CD4-positive, CD25-positive, alpha-beta regulatory T cell (primary cell): ENCODE measurements at regions not wholly inside any gene's neighbourhood (a gene's known extent, or its start where the extent isn't known, plus 50 kb on each side); places are given as distances from the start of the nearest gene placed in this dataset.
"Not testable (repeated sequence)": the region's sequence is repeated elsewhere in the genome, so short reads cannot be mapped to it uniquely, and the experiment has no call there.

ENCODE experiments used
- ATAC-seq, 2 donors: fragments of 150-1000 bp; cut with Tn5 transposase; one replicate each; pipeline ENCODE4 v1.10.0; 2021; ENCODE audit warnings: low read depth in 2 of 2, moderate number of reproducible peaks in 2 of 2, moderate library complexity in 1 of 2
- DNase-seq, 3 donors: peaks; one replicate each; pipeline versions ENCODE4 v3.0.0 to v3.0.0-alpha.2; 2012 to 2022; ENCODE audit warnings: mixed read lengths in 1 of 3
- H3K27ac ChIP-seq: one replicate; pipeline ENCODE4 v1.7.0; 2013; ENCODE audit warnings: mild to moderate bottlenecking, low read length; ENCODE audit not compliant: insufficient read depth, poor library complexity, severe bottlenecking
- H3K27me3 ChIP-seq: one replicate; pipeline ENCODE4 v1.7.0; 2013; ENCODE audit warnings: low read length; ENCODE audit not compliant: control insufficient read depth, insufficient read depth
- H3K36me3 ChIP-seq: one replicate; pipeline ENCODE4 v1.7.0; 2013; ENCODE audit warnings: mild to moderate bottlenecking, low read length, moderate library complexity; ENCODE audit not compliant: control insufficient read depth, insufficient read depth
- H3K4me1 ChIP-seq: 2 replicates; pipeline ENCODE4 v1.7.0; 2013; ENCODE audit warnings: mild to moderate bottlenecking, low read length; ENCODE audit not compliant: insufficient read depth, control insufficient read depth, poor library complexity, severe bottlenecking
- H3K4me3 ChIP-seq: one replicate; pipeline ENCODE4 v1.7.0; 2013; ENCODE audit warnings: low read depth, mild to moderate bottlenecking, low read length, moderate library complexity
- H3K9me3 ChIP-seq, 2 experiments: 1 replicate in 1 of 2; 2 replicates in 1 of 2; pipeline ENCODE4 v1.7.0; 2013; ENCODE audit warnings: low read length in 2 of 2, mild to moderate bottlenecking in 1 of 2, moderate library complexity in 1 of 2; ENCODE audit not compliant: control insufficient read depth in 2 of 2
- H3K27ac Mint-ChIP-seq, 3 donors: one replicate each; pipeline ENCODE4 v1.8.0; 2020 to 2022; ENCODE audit warnings: mild to moderate bottlenecking in 3 of 3, mixed read lengths in 3 of 3, moderate library complexity in 2 of 3
- H3K27me3 Mint-ChIP-seq: one replicate; pipeline ENCODE4 v1.8.0; 2022; ENCODE audit warnings: mild to moderate bottlenecking, mixed read lengths
- H3K36me3 Mint-ChIP-seq: one replicate; pipeline ENCODE4 v1.8.0; 2020; ENCODE audit warnings: mixed read lengths
- H3K4me1 Mint-ChIP-seq, 4 donors: one replicate each; pipeline ENCODE4 v1.8.0; 2020 to 2022; ENCODE audit warnings: mixed read lengths in 4 of 4, mild to moderate bottlenecking in 1 of 4
- H3K4me3 Mint-ChIP-seq, 4 donors: one replicate each; pipeline ENCODE4 v1.8.0; 2020 to 2022; ENCODE audit warnings: mild to moderate bottlenecking in 4 of 4, mixed read lengths in 4 of 4, moderate library complexity in 3 of 4
- H3K9me3 Mint-ChIP-seq, 7 donors: one replicate each; pipeline ENCODE4 v1.8.0; 2020 to 2022; ENCODE audit warnings: mixed read lengths in 7 of 7, mild to moderate bottlenecking in 3 of 7, moderate library complexity in 2 of 7

- Histone ChIP-seq H3K36me3 (no peaks in the 10 kb centered on the region), H3K27ac (no peak overlapping the region), H3K9me3 (no peaks in the 10 kb centered on the region), H3K27me3 (no peaks in the 10 kb centered on the region), H3K4me3 (no peak overlapping the region), H3K4me1 (no peaks in the 10 kb centered on the region)
- Mint-ChIP-seq H3K4me1 (no peaks in the 10 kb centered on the region), H3K4me3 (no peak overlapping the region), H3K36me3 (no peaks in the 10 kb centered on the region), H3K27ac (no peak overlapping the region), H3K9me3 (peaks cover 0 to 5% (median 1%) of the 10 kb centered on the region in 7 donors), H3K27me3 (no peaks in the 10 kb centered on the region)
- ATAC-seq (no peak), DNase-seq (no peak)
Observed at GRCh38 chr2:185676316-185676715, 62.3 kb upstream of the FSIP2 start.

DNA sequence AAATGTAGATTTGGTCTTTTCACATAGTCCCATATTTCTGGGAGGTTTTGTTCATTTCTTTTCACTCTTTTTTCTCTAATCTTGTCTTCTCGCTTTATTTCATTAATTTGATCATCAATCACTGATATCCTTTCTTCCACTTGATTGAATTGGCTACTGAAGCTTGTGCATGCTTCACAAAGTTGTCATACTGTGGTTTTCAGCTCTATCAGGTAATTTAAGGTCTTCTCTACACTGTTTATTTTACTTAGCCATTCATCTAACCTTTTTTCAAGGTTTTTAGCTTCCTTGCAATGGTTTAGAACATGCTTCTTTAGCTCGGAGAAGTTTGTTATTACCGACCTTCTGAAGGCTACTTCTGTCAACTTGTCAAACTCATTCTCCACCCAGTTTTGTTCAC is 51.6 kb upstream of the FSIP2 start:
- H3K36me3 ChIP-seq, H3K4me1 ChIP-seq, H3K4me3 ChIP-seq, H3K27me3 Mint-ChIP-seq, H3K4me1 Mint-ChIP-seq, H3K4me3 Mint-ChIP-seq, H3K36me3 Mint-ChIP-seq, H3K27ac Mint-ChIP-seq, H3K27me3 ChIP-seq, DNase-seq, H3K9me3 ChIP-seq, H3K27ac ChIP-seq, ATAC-seq: not testable (repeated sequence)
- H3K9me3 Mint-ChIP-seq, result peaks cover 3 to 22% (median 7%) of the 10 kb centered on the region in 7 donors

DNA sequence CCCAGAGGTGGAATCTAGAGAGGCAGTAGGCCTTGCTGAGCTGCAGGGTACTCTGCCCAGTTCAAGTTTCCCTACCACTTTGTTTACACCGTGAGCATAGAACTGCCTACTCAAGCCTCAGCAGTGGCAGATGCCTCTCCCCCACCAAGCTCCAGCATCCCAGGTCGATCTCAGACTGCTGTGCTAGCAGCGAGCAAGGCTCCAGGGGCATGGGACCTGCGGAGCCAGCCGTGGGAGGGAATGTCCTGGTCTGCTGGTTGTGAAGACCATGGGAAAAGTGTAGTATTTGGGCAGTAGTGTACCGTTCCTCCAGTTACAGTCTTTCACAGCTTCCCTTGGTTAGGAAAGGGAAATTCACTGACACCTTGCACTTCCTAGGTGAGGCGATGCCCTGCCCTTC is 50.6 kb upstream of the FSIP2 start:
- Histone ChIP-seq H3K27ac (no peak overlapping the region), H3K36me3 (no peaks in the 10 kb centered on the region), H3K4me1 (no peaks in the 10 kb centered on the region), H3K9me3 (no peaks in the 10 kb centered on the region), H3K4me3 (no peak overlapping the region), H3K27me3 (no peaks in the 10 kb centered on the region)
- DNase-seq (no peak), ATAC-seq (no peak)
- Mint-ChIP-seq H3K36me3 (no peaks in the 10 kb centered on the region), H3K4me1 (no peaks in the 10 kb centered on the region), H3K27me3 (no peaks in the 10 kb centered on the region), H3K27ac (no peak overlapping the region), H3K4me3 (no peak overlapping the region), H3K9me3 (peaks cover 3 to 23% (median 7%) of the 10 kb centered on the region in 7 donors)
